IMR-90 (cell line): ENCODE measurements at regions not wholly inside any gene's neighbourhood (a gene's known extent, or its start where the extent isn't known, plus 50 kb on each side); places are given as distances from the start of the nearest gene placed in this dataset.

Source experiments
- ATAC-seq: fragments of 200-7000 bp; cut with Tn5 transposase; 2 replicates; pipeline ENCODE4 v1.9.1; 2020; ENCODE audit warnings: low read depth, mild to moderate bottlenecking, moderate library complexity
- BruUV-seq: library from RNA; stranded (reverse); fragments of 400-500 nt; replicated peaks from 2 replicates; lab custom pipeline; 2021; lab: Mats Ljungman, UMichigan
- CTCF ChIA-PET: fragments of 300-600 bp; formaldehyde crosslinking; extraction: SDS; loops from one replicate; lab custom pipeline; 2021; ENCODE audit warnings: antibody characterized with exemption; lab: Yijun Ruan, JAX
- POLR2A ChIA-PET: fragments of 300-600 bp; sonication (Branson Sonifier 250); formaldehyde crosslinking; loops from one replicate; lab custom pipeline; 2022; ENCODE audit warnings: antibody characterized with exemption; ENCODE audit not compliant: unreplicated experiment; lab: Charles Lee
- DNase-seq: peaks from one replicate; pipeline ENCODE4 v3.0.0; 2013
- H2AFZ ChIP-seq: replicated peaks from 2 replicates; pipeline ENCODE3; 2013; ENCODE audit warnings: low read length, mild to moderate bottlenecking; ENCODE audit not compliant: poor library complexity
- H2AK5ac ChIP-seq: 2 replicates; pipeline ENCODE4 v1.6.1; 2013; ENCODE audit warnings: low read depth, low read length, inconsistent platforms
- H2AK9ac ChIP-seq: replicated peaks from 2 replicates; pipeline ENCODE3; 2013; ENCODE audit warnings: mild to moderate bottlenecking, low read depth, low read length, moderate library complexity; ENCODE audit not compliant: poor library complexity
- H2BK120ac ChIP-seq: 2 replicates; pipeline ENCODE4 v1.6.1; 2013; ENCODE audit warnings: low read depth, low read length, inconsistent platforms
- H2BK15ac ChIP-seq: 3 replicates; pipeline ENCODE4 v1.6.1; 2013; ENCODE audit warnings: low read depth, low read length, inconsistent platforms
- H2BK20ac ChIP-seq: 2 replicates; pipeline ENCODE4 v1.6.1; 2013; ENCODE audit warnings: low read depth, mild to moderate bottlenecking, inconsistent platforms, low read length, moderate library complexity
- H2BK5ac ChIP-seq: 2 replicates; pipeline ENCODE4 v1.6.1; 2013; ENCODE audit warnings: mild to moderate bottlenecking, low read depth, low read length, inconsistent platforms; ENCODE audit not compliant: poor library complexity, severe bottlenecking
- H3K14ac ChIP-seq: replicated peaks from 2 replicates; pipeline ENCODE4 v1.6.1; 2013; ENCODE audit warnings: low read depth, low read length, inconsistent platforms
- H3K18ac ChIP-seq: 2 replicates; pipeline ENCODE4 v1.6.1; 2013; ENCODE audit warnings: low read depth, low read length, control low read depth
- H3K23ac ChIP-seq: 2 replicates; pipeline ENCODE4 v1.6.1; 2013; ENCODE audit warnings: low read depth, low read length, inconsistent platforms
- H3K27ac ChIP-seq: 2 replicates; pipeline ENCODE4 v1.5.1; 2013; ENCODE audit warnings: mild to moderate bottlenecking, control low read depth, low read length; ENCODE audit not compliant: insufficient read depth
- H3K27me3 ChIP-seq: 2 replicates; pipeline ENCODE4 v1.6.1; 2013; ENCODE audit warnings: low read length; ENCODE audit not compliant: control insufficient read depth, insufficient read depth
- H3K36me3 ChIP-seq: 2 replicates; pipeline ENCODE4 v1.6.1; 2013; ENCODE audit warnings: low read length, mixed read lengths; ENCODE audit not compliant: control insufficient read depth, insufficient read depth
- H3K4ac ChIP-seq: 2 replicates; pipeline ENCODE4 v1.6.1; 2013; ENCODE audit warnings: low read depth, low read length, inconsistent platforms
- H3K4me1 ChIP-seq: 2 replicates; pipeline ENCODE4 v1.6.1; 2013; ENCODE audit warnings: low read length, mixed read lengths; ENCODE audit not compliant: control insufficient read depth, insufficient read depth
- H3K4me2 ChIP-seq: 2 replicates; pipeline ENCODE4 v1.6.1; 2013; ENCODE audit warnings: low read depth, mild to moderate bottlenecking, control low read depth, low read length, moderate library complexity
- H3K4me3 ChIP-seq: 2 replicates; pipeline ENCODE4 v1.5.1; 2013; ENCODE audit warnings: low read depth, mild to moderate bottlenecking, control low read depth, low read length, moderate library complexity; ENCODE audit not compliant: insufficient read depth
- H3K56ac ChIP-seq: 2 replicates; pipeline ENCODE4 v1.6.1; 2013; ENCODE audit warnings: low read length, inconsistent platforms; ENCODE audit not compliant: insufficient read depth; ENCODE audit errors: extremely low read depth
- H3K79me1 ChIP-seq, 2 experiments: 2 replicates each; pipeline ENCODE4 v1.6.1; 2013; ENCODE audit warnings: low read length in 2 of 2, inconsistent platforms in 1 of 2, low read depth in 1 of 2
- H3K9ac ChIP-seq: 2 replicates; pipeline ENCODE4 v1.6.1; 2013; ENCODE audit warnings: low read depth, low read length, control low read depth
- H3K9me1 ChIP-seq: 2 replicates; pipeline ENCODE4 v1.6.1; 2013; ENCODE audit warnings: low read length, inconsistent platforms; ENCODE audit not compliant: insufficient read depth
- H3K9me3 ChIP-seq: 2 replicates; pipeline ENCODE4 v1.6.1; 2013; ENCODE audit warnings: low read length; ENCODE audit not compliant: control insufficient read depth, insufficient read depth
- H4K20me1 ChIP-seq: 2 replicates; pipeline ENCODE4 v1.6.1; 2013; ENCODE audit warnings: low read length, inconsistent platforms; ENCODE audit not compliant: insufficient read depth
- H4K5ac ChIP-seq: 2 replicates; pipeline ENCODE4 v1.6.1; 2013; ENCODE audit warnings: mild to moderate bottlenecking, low read depth, low read length, control low read depth
- H4K8ac ChIP-seq, 2 experiments: 2 replicates each; pipeline ENCODE4 v1.6.1; 2013; ENCODE audit warnings: low read depth in 2 of 2, low read length in 2 of 2, control low read depth in 1 of 2, inconsistent platforms in 1 of 2
- H4K91ac ChIP-seq: 2 replicates; pipeline ENCODE4 v1.6.1; 2013; ENCODE audit warnings: low read depth, low read length, inconsistent platforms; ENCODE audit not compliant: insufficient read depth
- MAZ ChIP-seq: IDR thresholded peaks from 2 replicates; pipeline ENCODE4 v1.6.1; 2012; ENCODE audit warnings: low read depth, mild to moderate bottlenecking, low read length, improper control_type of control experiment, moderate library complexity, borderline replicate concordance
- RCOR1 ChIP-seq: IDR thresholded peaks from 2 replicates; pipeline ENCODE4 v1.6.1; 2012; ENCODE audit warnings: mild to moderate bottlenecking, low read length, improper control_type of control experiment; ENCODE audit not compliant: insufficient replicate concordance
- WGBS, 2 experiments: methylation state at CpG; one replicate each; pipeline versions ENCODE4 v1.1.5 to v1.1.7; 2013; ENCODE audit warnings: missing lambda C conversion rate in 2 of 2; ENCODE audit not compliant: insufficient read length in 1 of 2; ENCODE audit errors: extremely low coverage in 2 of 2; 5-methylcytosine and 5-hydroxymethylcytosine counted together
- dilution Hi-C: fragments of 300-500 bp; cut with HindIII; formaldehyde crosslinking; loops from one replicate; pipeline ENCODE4 v1.14.3; 2018; ENCODE audit warnings: low sequenced_read_pairs; ENCODE audit not compliant: unreplicated experiment
- in situ Hi-C: fragments of 300-500 bp; cut with MboI; formaldehyde crosslinking; loops from 3 replicates; pipeline ENCODE4 v1.14.3; 2019; ENCODE audit warnings: low sequenced_read_pairs, inconsistent platforms, mixed read lengths
- intact Hi-C: fragments of 100-400 bp; cut with micrococcal nuclease; formaldehyde crosslinking; loops from 2 replicates; pipeline ENCODE4 v1.10.0; 2022

- no peaks in the 10 kb centered on the region for H3K36me3 ChIP-seq
- H2BK15ac ChIP-seq, result peak overlapping the region; percentile 56; the same call in 1 of the 3 replicates
- CTCF ChIA-PET, result no interaction called here
- ATAC-seq (peak; percentile 98), DNase-seq (peak; percentile 74)
- H3K18ac ChIP-seq, result no peak overlapping the region
- H4K8ac ChIP-seq, result peak overlapping the region in 1 of 2 experiments; percentile 53; a peak in 1 of 4 replicates
- H2AFZ ChIP-seq, result peak overlapping the region; percentile 71
- peak overlapping the region; percentile 73 for H2BK20ac ChIP-seq
- H2AK9ac ChIP-seq, result no peak overlapping the region
- peaks cover 8% of the 10 kb centered on the region for H3K4me1 ChIP-seq
- peak overlapping the region; percentile 50; the same call in 1 of the 2 replicates for H2AK5ac ChIP-seq
- no peak overlapping the region for H3K9ac ChIP-seq
- peak overlapping the region; percentile 59 for H4K91ac ChIP-seq
- H2BK5ac ChIP-seq, result peak overlapping the region; percentile 5
- no peak for TF ChIP-seq RCOR1
- TF ChIP-seq MAZ, result no peak
- peak overlapping the region; percentile 83 for H3K4ac ChIP-seq
- no peak overlapping the region for H3K4me3 ChIP-seq
- no peaks in the 10 kb centered on the region for H3K27me3 ChIP-seq
- dilution Hi-C loops, result no loop called here
- H3K23ac ChIP-seq, result peak overlapping the region; percentile 26
- no peaks in the 10 kb centered on the region for H3K9me3 ChIP-seq
- peak overlapping the region; percentile 38; the same call in 1 of the 2 replicates for H3K14ac ChIP-seq
- no peak overlapping the region for H4K5ac ChIP-seq
- in situ Hi-C loops, result no loop called here
- no peaks in the 10 kb centered on the region for H4K20me1 ChIP-seq
- peaks cover 15% of the 10 kb centered on the region for H3K9me1 ChIP-seq
- 40% methylated on average over 1 of the region's 15 CpGs; no CpG with 5 or more reads in 1 of the 2 experiments for WGBS, 2 experiments
- no TSS peak for BruUV-seq
- peak overlapping the region; percentile 38 for H3K4me2 ChIP-seq
- peak overlapping the region; percentile 79 for H2BK120ac ChIP-seq
- peak overlapping the region; percentile 47; the same call in 1 of the 2 replicates for H3K56ac ChIP-seq
- H3K79me1 ChIP-seq, result no peaks in the 10 kb centered on the region
- POLR2A ChIA-PET, result interaction anchor here (0.5 kb wide), 1 partner anchor 161 kb away, joined by 3 read pairs; no protein-coding TSS in a partner anchor
- H3K27ac ChIP-seq, result no peak overlapping the region
- intact Hi-C loops, result loop anchor here (10.0 kb wide), 1 partner anchor 172 kb away; no protein-coding TSS in a partner anchor
These were observed 118.8 kb upstream of the ADPGK start for GRCh38 chr15:72902245-72902918.
